ENCODE measurements at regions not wholly inside any gene's neighbourhood (a gene's known extent, or its start where the extent isn't known, plus 50 kb on each side); places are given as distances from the start of the nearest gene placed in this dataset.

DNA sequence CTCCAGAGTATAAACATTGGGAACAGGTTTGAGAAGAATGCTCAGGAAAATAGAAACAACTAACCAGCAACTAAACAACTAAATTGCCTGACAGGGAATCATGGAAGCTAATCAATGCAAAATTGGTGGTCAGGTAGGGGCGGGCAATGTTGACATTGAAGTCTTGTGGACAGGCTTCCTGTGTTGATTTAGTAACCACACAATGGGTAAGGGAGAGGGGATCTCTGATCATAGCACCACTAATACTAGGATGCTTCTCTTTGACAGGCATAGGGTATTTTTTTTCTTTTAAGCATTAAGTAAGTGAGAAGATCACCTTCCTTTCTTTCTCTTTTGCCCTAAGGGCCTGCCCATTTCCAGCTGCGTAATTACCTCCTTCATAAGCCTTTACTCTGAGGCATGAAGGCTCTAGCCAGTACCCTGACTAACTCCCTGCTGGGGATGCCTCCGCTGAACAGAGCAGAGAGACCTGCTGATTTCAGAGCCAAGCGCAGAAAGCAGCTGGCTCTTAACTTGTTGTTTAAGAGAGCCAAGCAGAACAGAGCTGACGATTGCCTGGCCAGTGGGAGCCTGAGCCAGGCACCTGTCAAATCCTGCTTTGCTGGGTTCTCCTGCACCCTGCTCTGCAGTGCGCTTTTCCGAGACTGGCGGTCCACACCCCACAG lies 118.7 kb downstream of the BMP2 start:
- no peak for TF ChIP-seq RNF2 (IDR thresholded peaks at IDR 0.05; ENCODE audit: borderline replicate concordance, low read depth)
- TF ChIP-seq HOXB13 (CRISPR knock-in tag; IDR thresholded peaks at IDR 0.05; ENCODE audit: low read depth), result no peak
- TF ChIP-seq, protein P1, sequence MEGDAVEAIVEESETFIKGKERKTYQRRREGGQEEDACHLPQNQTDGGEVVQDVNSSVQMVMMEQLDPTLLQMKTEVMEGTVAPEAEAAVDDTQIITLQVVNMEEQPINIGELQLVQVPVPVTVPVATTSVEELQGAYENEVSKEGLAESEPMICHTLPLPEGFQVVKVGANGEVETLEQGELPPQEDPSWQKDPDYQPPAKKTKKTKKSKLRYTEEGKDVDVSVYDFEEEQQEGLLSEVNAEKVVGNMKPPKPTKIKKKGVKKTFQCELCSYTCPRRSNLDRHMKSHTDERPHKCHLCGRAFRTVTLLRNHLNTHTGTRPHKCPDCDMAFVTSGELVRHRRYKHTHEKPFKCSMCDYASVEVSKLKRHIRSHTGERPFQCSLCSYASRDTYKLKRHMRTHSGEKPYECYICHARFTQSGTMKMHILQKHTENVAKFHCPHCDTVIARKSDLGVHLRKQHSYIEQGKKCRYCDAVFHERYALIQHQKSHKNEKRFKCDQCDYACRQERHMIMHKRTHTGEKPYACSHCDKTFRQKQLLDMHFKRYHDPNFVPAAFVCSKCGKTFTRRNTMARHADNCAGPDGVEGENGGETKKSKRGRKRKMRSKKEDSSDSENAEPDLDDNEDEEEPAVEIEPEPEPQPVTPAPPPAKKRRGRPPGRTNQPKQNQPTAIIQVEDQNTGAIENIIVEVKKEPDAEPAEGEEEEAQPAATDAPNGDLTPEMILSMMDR (IDR thresholded peaks at IDR 0.05), result no peak
- no peak for TF ChIP-seq CHD4 (IDR thresholded peaks at IDR 0.05; ENCODE audit: borderline replicate concordance)

All from A549 (cell line).